HT1080 (cell line): ENCODE measurements at regions not wholly inside any gene's neighbourhood (a gene's known extent, or its start where the extent isn't known, plus 50 kb on each side); places are given as distances from the start of the nearest gene placed in this dataset.

Experiments used
- DNase-seq: peaks from one replicate; pipeline ENCODE4 v3.0.0-alpha.2; 2015; ENCODE audit warnings: low read depth

DNA sequence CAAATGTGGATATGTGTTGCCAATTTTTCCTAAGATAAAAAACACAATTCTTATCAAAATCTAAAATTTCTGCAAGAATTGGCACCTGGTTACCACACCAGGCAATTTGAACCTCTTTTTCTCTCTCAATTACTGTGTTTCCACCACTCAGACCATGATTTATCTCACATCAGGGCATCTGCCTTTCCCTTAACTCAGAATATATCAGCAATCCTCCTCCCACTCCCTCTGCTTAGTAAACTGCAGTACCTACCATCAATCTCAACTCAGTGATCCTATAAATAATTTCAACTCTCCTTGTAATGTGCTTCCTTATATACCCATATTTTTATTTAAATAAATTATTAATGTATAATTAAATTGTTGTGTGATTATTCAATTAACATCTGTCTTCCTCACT lies 212.3 kb upstream of the PCDH15 start:
- DNase-seq = no peak

DNA sequence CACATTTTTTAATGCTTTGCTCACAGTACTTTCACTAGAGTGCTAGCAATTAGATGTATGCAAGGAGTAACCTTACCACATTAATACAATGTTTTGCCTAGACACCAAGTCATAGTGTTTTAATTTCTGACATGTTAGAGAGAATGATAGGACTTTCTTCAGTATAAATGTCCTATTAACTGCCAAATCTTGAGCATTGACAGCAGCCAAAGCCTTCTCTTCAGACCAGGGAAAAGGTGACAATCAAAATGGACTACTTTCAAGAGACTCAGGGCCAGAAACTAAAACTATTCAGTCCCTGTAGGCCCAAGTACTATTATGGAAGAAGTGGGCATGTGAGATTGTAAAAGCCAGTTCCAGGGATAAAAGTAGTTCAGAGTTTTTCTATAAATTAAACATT lies 201.4 kb upstream of the PCDH15 start:
- DNase-seq = no peak

DNA sequence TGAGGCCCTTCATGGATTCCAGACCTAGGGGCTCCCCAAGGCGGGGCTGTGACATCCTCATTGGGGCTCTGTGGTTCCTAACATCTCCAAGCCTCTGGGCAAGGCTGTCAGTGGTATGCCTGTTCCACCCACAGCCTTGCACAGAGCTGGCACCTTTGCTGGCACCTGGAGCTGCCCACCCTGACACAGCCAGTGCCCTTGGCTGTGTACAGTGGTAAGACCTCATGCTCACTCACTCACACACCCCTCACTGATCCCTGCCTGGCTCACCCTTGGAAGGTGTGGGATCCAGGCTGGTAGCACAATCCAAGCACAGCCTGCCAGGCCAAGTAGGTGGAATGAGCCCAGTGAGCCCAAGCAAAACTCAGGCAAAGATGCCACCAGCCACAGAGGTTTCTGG lies 200.4 kb upstream of the PCDH15 start:
- DNase-seq = no peak

DNA sequence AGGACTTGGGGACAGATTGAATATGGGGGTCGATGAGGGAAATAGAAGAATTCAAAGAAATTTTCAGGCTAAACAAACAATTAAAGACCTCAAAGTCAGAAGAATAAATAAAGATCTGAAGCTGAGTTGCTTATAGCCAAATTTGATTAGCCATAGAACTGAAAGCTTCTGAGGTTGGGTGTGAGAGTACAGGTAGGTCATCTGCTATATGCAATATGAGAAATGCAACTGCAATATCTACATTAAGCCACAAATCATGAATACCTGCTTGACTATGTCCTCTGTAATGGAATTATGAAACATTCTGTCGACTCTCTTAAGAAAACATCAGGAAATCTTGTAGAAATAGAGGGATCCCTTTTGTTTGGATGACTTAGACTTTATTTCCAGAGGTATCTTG lies 192.1 kb upstream of the PCDH15 start:
- DNase-seq = no peak

DNA sequence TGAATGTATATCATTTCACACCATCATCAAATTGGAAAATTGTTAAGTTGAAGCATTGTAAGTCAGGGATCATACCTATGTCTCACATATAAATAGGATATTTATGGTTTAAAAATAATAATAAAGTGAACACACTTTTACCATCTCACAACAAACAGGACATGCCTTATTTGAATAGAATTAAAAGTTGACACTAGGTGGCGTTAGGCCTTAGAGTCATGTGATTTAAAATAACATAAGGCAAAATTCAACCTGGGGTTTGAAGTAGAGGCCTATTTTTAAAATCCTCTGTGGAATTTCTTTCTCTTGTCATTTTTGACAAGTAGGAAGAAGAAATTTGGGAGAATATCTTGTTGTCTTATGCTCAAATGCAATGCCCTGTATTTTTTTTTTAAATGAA lies 184.7 kb upstream of the PCDH15 start:
- no peak for DNase-seq

DNA sequence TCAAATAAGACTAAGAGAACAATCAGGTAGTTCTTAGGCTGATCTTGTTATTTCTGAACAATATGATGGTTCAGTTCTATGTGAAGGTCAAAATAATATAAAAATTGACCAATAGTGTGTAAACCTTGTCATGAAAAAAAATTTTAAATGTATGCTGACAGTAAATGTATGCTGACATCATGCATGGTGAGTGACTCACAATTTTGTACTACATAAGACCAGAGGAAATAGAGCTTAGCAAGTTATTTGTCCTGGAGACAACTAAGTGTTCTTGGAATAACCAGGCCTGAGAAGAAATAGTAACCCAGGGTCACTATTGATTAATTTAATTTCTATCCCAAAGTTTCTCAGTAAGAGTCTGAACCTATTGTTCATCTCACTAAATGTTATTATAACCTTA lies 182.2 kb upstream of the PCDH15 start:
- peak; percentile 5 for DNase-seq

DNA sequence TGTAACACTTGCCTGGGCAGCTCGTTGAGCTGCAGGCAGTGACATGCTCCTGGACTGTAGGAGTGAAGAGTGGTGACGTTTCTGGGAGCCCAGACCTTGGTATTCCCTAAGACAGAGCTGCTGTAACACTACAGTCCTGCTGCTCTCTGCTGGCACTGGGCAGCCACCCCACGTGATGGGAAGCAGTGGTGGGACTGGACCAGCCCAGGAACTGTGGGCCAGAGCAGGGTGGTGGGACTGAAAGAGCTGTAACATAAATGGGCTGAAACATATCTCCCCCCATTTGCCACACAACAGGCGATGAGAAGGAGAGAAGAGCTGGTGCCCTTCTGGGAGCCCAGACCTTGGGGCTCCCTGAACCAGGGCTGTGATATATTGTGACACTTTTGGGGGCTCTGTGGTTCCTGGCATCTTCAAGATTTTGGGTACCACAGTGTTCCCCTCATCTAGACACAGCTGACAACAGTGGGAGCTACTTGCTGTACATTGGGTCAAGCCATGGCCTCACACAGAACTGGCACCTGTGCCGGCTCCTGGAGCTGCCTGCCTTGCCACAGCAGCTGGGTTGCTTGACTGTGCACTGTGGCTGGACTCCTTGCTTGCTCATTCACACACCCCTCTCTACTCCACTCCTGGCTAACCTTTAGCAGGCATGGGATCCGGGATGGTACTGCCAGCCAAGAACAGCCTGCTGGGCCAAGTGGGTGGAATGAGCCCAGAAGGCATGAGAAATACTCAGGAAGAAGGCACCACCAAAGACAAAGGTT lies 161.3 kb upstream of the PCDH15 start:
- no peak for DNase-seq

DNA sequence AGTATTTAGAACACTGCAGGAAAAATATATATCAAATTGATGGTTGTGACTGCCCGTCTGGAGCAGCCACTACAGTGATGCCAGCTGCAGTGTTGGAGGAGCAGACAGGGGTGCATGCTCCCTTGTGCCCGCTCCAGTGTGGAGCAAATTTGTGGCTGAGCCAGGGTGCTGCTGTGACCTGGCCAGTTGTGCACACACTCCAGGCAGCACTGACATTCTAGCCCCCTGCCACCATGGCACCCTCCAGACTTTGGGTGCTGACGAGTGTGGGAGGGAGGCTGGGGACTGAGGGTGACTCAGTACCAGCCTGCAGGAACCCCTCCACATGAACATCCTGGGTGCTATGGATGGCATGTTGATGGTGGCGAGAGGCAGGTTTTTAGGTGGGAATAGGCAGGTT lies 160.0 kb upstream of the PCDH15 start:
- DNase-seq = no peak

DNA sequence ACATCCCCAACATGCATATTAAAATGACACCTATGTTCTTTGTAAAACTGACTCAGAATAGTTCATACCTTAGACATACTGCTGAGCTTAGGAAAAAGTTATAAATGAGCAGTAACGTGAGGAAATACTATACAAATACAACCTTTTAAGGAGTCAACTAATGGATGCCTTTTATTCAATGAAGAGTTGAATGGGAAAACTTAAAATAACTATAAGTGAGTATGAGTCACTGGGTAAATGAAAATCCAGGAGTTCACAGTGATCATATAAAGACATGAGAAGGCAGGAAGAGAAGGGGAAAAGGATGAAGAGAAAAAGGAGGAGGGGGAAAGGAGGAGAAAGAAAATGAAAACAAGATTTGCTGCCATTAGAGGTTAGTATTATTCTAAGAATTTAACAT lies 157.8 kb upstream of the PCDH15 start:
- peak; percentile 21 for DNase-seq

DNA sequence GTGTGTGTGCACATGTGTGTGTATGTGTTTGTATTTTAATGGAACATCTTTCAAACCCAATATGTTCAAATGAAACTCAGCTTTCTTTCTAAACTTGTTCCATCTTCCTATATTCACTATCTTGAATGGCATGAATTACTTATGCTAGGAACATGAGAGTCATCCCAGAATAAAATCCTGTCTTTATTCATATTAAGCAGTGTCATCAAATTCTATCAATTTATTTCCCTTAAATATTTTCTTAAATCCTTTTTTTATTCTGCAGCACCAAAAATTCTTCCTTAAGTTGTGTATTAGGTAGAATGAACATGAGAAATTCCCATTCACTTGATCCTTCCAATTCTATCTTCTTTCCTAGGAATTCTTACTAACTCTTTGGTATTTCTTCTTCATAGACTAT lies 146.6 kb upstream of the PCDH15 start:
- no peak for DNase-seq

DNA sequence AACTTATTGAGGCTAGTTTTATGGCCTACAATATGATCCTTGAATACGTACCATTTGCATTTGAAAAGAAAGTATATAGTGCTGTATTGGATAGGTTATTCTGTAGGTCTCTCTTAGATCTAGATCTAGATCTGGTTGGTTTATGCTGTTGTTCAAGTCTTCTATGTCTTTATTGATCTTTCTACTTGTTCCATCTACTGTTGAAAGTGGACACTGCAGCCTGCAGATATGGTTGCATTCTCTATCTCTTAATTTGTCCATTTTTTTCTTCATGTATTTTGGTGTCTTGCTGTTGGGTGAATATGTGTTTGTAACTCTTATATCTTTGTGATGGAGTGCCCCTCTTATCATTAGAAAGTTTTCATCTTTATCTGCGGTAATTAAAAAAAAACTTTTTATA lies 139.4 kb upstream of the PCDH15 start:
- peak; percentile 7 for DNase-seq

DNA sequence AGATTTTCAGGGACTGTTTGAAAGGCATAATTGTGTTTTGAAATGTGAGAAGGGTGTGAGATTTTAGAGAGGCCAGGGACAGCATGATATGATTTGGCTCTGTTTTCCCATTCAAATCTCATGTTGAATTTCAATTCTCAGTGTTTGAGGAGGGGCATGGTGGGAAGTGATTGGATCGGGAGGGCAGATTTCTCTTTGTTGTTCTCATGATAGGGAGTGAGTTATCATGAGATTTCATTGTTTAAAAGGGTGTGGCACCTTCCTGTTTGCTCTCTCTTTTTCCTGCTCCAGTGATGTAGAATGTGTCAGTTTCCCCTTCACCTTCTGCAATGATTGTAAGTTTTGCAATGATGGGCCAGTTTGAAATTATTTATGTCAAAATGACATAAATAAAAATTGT lies 113.0 kb upstream of the PCDH15 start:
- peak; percentile 12 for DNase-seq

DNA sequence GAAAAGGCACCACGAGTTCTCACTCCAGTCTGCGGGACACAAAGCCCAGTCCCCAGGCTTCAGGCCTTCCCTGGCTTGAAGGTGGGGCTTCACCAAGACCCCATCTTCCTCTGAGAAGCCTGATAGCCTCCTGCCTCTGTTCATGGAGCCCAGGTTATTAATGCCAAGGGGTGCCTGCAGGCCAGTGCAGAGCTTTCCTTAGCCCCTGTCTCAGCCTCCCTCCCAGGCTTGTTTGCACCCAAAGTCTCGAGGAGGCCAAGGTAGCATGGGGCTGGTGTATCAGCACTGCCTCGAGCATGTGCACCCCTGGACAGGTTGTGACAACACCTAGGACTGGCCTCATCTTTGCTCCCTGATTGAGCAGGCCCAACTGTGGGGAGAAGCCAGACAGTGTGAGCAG lies 108.1 kb upstream of the PCDH15 start:
- no peak for DNase-seq

DNA sequence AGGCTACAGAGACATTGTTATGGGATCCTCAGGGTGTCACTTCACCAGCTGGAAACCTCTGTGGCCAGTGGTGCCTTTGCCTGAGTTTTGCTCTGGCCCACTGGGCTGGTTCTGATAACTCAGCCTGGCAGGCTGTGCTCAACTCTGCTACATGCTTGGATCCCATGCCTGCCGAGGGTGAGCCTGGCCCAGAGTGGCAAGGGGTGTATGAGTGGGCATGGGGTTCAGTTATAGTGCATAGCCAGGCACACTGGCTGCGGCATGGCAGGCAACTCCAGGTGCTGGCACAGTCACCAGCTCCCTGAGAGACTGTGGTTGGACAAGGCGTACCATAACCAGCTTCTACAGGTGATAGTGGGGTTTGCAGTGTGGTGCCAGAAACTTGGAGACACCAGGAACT lies 107.0 kb upstream of the PCDH15 start:
- DNase-seq = no peak

DNA sequence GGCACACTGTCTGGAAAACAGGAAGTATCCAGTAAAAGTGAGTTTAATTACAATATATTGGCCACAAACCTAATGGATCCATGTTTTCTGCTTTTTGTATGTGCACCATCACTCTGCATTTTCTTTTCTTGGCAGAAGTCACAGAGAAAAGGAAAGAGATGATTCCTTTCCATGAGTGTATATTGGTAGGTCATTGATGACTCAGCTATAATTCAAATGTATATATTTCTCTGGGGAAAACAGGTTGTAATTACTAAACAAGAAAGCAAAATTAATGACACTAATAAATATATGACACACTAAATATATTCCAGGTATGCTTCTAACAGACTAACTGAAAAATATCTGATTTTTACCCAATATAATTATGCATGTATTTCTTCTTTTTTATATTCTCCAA lies 105.9 kb upstream of the PCDH15 start:
- DNase-seq = no peak

DNA sequence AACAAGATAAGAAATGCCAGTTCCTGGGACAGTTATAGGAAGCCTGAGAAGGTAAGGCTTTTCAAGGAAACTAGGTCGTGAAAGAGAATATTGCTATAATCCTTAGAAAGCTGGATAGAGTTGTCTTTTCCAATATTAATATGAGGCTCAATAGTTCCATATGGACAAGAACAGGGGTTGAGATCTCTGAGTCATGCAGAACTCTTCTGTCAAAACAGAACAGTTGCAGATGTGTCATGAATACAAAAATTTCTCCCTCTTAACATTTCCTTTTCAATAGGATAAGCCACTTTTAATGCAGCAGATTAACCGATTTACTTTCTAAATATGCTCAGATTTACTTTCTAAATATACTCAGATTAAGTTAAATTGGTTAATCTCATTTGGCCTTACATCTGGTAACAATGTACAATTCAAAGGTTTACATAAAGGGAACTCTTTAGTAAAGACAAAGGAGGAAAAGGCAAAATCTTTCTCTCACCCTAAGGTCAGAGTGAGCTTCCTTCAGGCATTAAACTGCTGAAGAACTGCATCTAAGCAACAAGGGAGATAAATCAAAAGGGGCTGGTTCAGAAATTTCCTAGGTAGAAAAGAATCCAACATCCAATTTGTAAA lies 104.7 kb upstream of the PCDH15 start:
- DNase-seq = no peak

DNA sequence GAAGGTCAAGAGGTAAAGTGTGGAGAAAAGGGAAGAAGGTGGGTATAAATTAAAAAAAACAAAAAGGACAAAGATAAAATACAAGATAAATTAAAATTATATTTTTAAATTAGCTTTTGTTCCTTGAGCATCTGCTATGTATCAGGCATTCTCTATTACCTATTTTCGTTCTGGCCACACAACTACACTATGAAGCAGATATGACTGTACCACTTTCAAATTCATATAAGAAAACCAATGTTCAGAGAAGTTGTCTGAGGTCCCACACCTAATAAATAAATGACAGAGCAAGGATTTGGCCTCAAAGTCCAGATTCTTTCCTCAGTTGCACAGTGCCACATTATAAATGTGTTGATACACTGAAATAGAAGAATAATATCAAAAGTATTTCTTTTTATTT lies 103.8 kb upstream of the PCDH15 start:
- DNase-seq = no peak

DNA sequence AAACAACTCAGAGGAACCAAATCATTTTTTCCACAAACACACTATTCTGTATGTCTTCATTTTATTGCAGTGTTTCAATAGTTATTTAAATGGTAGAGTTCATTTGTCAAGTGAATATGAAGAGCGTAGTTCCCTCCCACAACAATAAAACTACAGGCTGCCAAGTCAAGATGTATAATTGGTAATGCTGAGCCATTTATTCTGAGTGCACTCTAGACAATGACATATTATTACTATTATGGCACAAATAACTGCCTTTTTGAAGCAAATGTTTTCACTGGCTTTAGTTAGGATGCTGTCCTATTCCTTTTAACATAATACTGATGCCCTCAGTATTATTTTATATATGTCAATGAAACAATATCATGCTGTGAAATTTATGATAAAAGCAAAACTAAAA lies 102.7 kb upstream of the PCDH15 start:
- DNase-seq = no peak

DNA sequence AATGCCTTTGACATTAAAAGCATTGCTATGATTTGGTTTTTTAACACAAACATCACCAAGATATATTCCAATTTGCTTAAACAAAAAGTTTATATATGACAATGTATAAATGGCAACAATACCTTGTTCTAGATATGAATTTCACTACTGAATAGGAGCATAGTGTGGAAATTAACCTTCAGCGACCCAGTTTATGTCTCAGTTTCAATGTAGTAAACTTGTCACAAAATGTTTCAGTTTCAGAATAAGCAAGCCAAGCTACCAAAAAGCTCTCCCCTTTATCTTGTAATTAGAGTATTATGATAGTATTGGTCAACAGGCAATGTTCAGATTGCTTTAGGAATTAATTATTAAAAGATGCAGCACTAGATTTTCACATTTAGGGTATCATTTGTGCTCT lies 99.6 kb upstream of the PCDH15 start:
- DNase-seq = no peak

DNA sequence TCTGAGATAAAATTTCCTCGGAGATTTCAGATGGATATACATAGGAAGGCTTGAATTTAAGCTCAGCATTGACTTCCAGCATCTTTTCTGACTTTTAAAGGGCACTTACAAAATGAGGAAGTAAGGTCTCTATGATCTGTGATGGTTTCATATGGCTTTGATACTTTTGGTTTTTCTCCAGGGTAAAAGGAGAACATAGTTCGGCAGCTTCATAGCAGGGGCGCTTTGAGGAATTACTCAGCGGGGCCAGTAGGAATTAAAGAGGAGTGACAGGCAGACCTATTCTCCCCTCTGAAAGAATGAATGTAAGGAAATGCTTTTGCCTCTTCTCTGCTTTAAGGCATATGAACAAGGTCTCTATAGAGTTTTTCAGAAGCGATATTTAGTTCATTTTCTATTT lies 80.0 kb upstream of the PCDH15 start:
- no peak for DNase-seq

DNA sequence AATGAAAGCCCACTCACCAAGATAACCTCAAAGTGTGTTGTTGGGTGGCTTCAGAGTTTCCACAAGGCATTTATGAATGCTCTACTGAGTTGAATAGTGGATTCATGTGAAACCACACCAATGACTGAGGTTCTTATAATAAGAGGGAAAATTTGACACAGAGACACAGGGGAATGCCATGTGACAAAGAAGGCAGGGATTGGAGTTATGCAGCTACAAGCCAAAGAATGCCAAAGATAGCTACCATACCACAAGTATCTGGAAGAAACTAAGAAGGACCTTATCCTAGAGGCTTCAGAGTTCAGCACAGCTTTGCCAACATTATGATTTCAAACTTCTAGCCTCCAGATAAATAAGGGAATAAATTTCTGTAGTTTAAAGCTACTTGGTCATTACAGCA lies 68.0 kb upstream of the PCDH15 start:
- DNase-seq = no peak

DNA sequence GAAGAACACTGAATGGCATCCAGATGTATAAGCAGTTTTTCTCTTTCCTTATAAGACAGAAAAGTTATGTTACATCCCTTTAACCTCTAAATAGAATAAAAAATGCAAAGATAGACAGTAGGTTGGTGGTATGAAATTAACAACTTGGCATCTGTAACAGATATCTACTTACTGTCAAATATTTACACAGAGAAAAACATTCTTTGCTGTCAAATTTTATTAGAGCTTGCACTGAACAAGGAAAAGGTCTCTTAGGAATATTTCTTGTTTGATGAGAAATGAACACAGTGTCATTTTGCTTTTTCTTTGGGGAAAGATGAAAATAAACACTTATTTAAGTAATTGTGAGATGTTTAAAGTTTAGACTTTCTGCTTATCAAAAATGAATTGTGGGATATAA lies 65.6 kb upstream of the PCDH15 start:
- no peak for DNase-seq

DNA sequence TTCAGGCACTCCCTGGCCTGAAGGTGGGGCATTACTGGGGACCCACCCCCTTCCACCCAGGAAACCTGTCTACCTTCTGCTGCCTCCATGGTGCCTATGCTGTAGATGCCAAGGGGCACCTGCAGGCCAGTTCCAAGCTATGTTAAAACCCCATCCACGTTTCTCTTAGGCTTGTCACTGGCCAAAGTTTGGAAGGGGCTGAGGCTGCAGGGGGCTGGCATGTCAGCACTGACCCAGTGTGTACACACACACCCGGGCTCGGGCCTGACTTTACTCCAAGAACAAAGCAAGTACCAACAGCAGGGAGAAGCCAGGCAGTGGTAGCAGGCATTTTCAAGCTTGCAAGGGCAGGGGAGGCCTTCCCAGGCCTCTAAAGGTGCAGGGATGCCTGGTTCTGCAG lies 53.8 kb upstream of the PCDH15 start:
- no peak for DNase-seq

DNA sequence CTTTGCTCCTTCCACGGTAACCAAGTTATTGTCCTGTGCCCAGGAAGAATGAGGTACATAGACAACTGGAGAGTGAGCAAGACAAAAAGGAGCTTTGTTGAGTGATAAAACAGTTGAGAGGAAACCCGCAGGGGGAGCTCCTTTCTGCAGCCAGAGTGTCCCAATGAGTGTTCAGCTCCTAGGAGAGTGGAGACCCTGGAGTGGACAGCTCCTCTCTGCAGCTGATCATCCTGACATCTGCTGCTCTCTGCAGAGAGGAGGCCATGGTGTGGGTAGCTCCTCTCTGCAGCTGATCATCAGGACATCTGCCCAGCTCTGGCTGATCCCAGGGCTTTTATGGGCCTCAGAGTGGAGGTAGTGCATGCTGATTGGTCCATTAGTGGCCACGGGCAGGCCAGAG lies 53.4 kb upstream of the PCDH15 start:
- peak; percentile 10 for DNase-seq
